ENCODE measurements at regions not wholly inside any gene's neighbourhood (a gene's known extent, or its start where the extent isn't known, plus 50 kb on each side); places are given as distances from the start of the nearest gene placed in this dataset.
A peak's percentile ranks its signal among the peaks of the same experiment; 100 is the strongest.

DNA sequence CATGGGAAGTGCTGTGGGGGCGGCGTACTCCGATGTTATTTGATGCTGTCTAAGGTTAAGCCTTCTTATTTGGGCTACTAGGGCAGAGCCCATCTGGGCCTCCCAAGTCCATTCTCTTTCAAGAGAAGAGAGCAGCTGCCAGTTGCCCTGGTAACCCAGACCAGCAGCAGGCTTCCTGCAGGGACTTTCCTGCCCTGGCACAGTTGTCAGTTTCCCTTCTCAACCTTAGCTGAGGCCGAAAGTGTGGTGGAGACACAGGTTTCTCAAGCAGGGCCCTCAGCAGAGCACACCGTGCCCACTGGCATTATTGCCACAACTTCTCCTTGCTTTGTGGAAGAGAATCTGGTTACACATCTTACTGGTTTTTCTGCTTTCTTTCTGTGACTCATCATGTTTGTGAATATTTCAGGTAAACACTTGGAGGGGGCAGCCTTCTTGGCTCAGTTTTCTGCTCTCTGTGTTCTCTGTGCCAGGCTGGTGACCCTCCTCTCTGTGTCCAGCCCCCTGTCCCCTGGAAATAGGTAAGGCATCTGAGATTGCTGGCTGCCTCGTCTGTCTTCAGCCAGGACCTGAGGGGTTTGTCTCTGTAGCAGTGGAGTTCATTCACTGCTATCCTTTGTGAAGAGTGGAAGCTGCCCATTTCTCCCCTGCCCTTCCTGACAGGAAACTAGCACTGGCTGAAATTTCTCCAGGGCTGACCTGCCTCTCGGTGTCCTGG, 111.0 kb downstream of the B3GNT2 start:
- peak overlapping the region; percentile 17 for H2AFZ ChIP-seq (ENCODE audit: insufficient read depth, low read depth, low read length, poor library complexity, severe bottlenecking)
- intact Hi-C loops (cut with micrococcal nuclease) = no loop called here
- CTCF ChIA-PET = no interaction called here
- peak overlapping the region; percentile 44 for H3K4me2 ChIP-seq (replicated peaks; ENCODE audit: low read depth, low read length, poor library complexity, severe bottlenecking)
- H3K9ac ChIP-seq (ENCODE audit: low read length) = no peak overlapping the region
- peak overlapping the region in 1 of 2 donors; percentile 47 for H3K27ac ChIP-seq (ENCODE audit: low read length in 2 of 2)
- Mint-ChIP-seq H3K4me1 (peaks cover 82% of the 10 kb centered on the region), H3K4me3 (peak overlapping the region; percentile 54), H3K9me3 (ENCODE audit: insufficient read depth) (no peaks in the 10 kb centered on the region), H3K27ac (peak overlapping the region; percentile 80), H3K27me3 (no peaks in the 10 kb centered on the region)
- no peaks in the 10 kb centered on the region for H3K9me3 ChIP-seq (ENCODE audit: control extremely low read depth in 1 of 3, control insufficient read depth in 2 of 3, insufficient read depth in 1 of 3, low read length in 2 of 3)
- H3K4me3 ChIP-seq (ENCODE audit: control extremely low read depth in 1 of 5, extremely low read depth in 1 of 5, insufficient read depth in 1 of 5, low read depth in 2 of 5, low read length in 4 of 5) = peak overlapping the region in 1 of 5 experiments; percentile 10
- H3K79me2 ChIP-seq (ENCODE audit: control insufficient read depth, insufficient read depth, low read length) = no peaks in the 10 kb centered on the region
- peak; percentile 26 for ATAC-seq (ENCODE audit: low read depth)
- POLR2A ChIA-PET = no interaction called here
- no peaks in the 10 kb centered on the region for H3K36me3 ChIP-seq (replicated peaks in 1 of 2; ENCODE audit: control extremely low read depth in 1 of 2, control insufficient read depth in 1 of 2, extremely low read depth in 1 of 2, insufficient read depth in 2 of 2, low read length in 1 of 2)
- no peak for TF ChIP-seq EZH2 (IDR thresholded peaks at IDR 0.05; ENCODE audit: borderline replicate concordance, insufficient read depth, low read depth, low read length, poor library complexity, severe bottlenecking)
- no peaks in the 10 kb centered on the region for H4K20me1 ChIP-seq (ENCODE audit: control insufficient read depth, insufficient read depth, low read length, poor library complexity, severe bottlenecking)
- DNase-seq = peak; percentile 55
- 57% methylated on average over 6 of the region's 7 CpGs for WGBS (ENCODE audit: insufficient coverage)
- H3K27me3 ChIP-seq (replicated peaks in 1 of 4; ENCODE audit: control extremely low read depth in 1 of 4, control insufficient read depth in 3 of 4, insufficient read depth in 4 of 4, low read length in 3 of 4) = no peaks in the 10 kb centered on the region
- peaks cover 78% of the 10 kb centered on the region in 2 donors for H3K4me1 ChIP-seq (ENCODE audit: control insufficient read depth in 2 of 2, insufficient read depth in 2 of 2, low read length in 2 of 2)

DNA sequence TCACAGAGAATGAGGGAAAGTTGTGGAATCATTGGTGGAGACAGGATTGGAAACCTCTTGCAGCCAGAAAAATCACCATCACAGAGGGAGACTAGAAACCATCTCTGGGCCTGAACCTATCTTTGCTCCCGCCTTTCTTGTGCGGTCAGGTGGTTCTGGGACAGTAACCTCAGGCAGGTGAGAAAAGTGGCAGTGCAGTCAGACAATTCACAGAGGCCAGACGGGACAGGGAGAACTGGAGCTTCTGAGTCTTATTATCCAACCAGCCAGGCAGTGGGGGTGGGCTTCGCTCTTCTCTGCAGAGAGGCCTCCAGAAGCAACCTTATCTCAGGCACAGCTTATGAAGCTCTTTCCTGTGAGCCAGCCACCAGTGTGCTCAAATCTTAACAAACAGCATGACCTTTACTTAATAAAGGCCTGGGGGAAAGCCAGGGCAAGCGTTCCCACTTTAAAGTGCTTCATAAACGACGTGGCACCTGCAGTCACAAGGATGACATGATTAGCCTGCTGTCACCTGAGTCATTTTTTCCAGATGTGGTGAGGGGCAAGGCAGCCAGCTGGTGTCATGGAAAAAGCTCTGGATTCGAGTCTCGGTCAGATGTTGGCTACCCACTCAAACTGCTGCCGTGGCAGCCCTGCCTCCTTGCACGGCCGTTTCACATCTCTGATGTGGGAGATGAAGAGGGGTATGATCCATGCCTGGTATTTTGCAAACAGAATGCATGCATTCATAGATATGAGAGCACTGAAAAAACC, 109.7 kb downstream of the B3GNT2 start:
- ATAC-seq (ENCODE audit: low read depth) (no peak), DNase-seq (no peak)
- H3K4me3 ChIP-seq (ENCODE audit: control extremely low read depth in 1 of 5, extremely low read depth in 1 of 5, insufficient read depth in 1 of 5, low read depth in 2 of 5, low read length in 4 of 5) = no peak overlapping the region
- Mint-ChIP-seq H3K27me3 (no peaks in the 10 kb centered on the region), H3K4me3 (peak overlapping the region; percentile 60), H3K27ac (peak overlapping the region; percentile 63), H3K4me1 (peaks cover 74% of the 10 kb centered on the region), H3K9me3 (ENCODE audit: insufficient read depth) (no peaks in the 10 kb centered on the region)
- H3K4me2 ChIP-seq (replicated peaks; ENCODE audit: low read depth, low read length, poor library complexity, severe bottlenecking) = peak overlapping the region; percentile 43
- intact Hi-C loops (cut with micrococcal nuclease) = no loop called here
- no peaks in the 10 kb centered on the region for H3K79me2 ChIP-seq (ENCODE audit: control insufficient read depth, insufficient read depth, low read length)
- no peaks in the 10 kb centered on the region for H3K9me3 ChIP-seq (ENCODE audit: control extremely low read depth in 1 of 3, control insufficient read depth in 2 of 3, insufficient read depth in 1 of 3, low read length in 2 of 3)
- ChIA-PET POLR2A (no interaction called here), CTCF (no interaction called here)
- no peak for TF ChIP-seq EZH2 (IDR thresholded peaks at IDR 0.05; ENCODE audit: borderline replicate concordance, insufficient read depth, low read depth, low read length, poor library complexity, severe bottlenecking)
- TF ChIP-seq, protein P1, sequence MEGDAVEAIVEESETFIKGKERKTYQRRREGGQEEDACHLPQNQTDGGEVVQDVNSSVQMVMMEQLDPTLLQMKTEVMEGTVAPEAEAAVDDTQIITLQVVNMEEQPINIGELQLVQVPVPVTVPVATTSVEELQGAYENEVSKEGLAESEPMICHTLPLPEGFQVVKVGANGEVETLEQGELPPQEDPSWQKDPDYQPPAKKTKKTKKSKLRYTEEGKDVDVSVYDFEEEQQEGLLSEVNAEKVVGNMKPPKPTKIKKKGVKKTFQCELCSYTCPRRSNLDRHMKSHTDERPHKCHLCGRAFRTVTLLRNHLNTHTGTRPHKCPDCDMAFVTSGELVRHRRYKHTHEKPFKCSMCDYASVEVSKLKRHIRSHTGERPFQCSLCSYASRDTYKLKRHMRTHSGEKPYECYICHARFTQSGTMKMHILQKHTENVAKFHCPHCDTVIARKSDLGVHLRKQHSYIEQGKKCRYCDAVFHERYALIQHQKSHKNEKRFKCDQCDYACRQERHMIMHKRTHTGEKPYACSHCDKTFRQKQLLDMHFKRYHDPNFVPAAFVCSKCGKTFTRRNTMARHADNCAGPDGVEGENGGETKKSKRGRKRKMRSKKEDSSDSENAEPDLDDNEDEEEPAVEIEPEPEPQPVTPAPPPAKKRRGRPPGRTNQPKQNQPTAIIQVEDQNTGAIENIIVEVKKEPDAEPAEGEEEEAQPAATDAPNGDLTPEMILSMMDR (IDR thresholded peaks at IDR 0.05) = no peak
- WGBS (ENCODE audit: insufficient coverage) = 83% methylated on average over 10 of the region's 12 CpGs
- H3K27ac ChIP-seq (ENCODE audit: low read length in 2 of 2) = no peak overlapping the region
- no peaks in the 10 kb centered on the region for H3K36me3 ChIP-seq (replicated peaks in 1 of 2; ENCODE audit: control extremely low read depth in 1 of 2, control insufficient read depth in 1 of 2, extremely low read depth in 1 of 2, insufficient read depth in 2 of 2, low read length in 1 of 2)
- no peak overlapping the region for H2AFZ ChIP-seq (ENCODE audit: insufficient read depth, low read depth, low read length, poor library complexity, severe bottlenecking)
- H3K27me3 ChIP-seq (replicated peaks in 1 of 4; ENCODE audit: control extremely low read depth in 1 of 4, control insufficient read depth in 3 of 4, insufficient read depth in 4 of 4, low read length in 3 of 4) = no peaks in the 10 kb centered on the region
- H4K20me1 ChIP-seq (ENCODE audit: control insufficient read depth, insufficient read depth, low read length, poor library complexity, severe bottlenecking) = no peaks in the 10 kb centered on the region
- peaks cover 73 to 75% of the 10 kb centered on the region in 2 donors for H3K4me1 ChIP-seq (ENCODE audit: control insufficient read depth in 2 of 2, insufficient read depth in 2 of 2, low read length in 2 of 2)
- H3K9ac ChIP-seq (ENCODE audit: low read length) = no peak overlapping the region

All from B cell (primary cell).